ENCODE measurements at regions not wholly inside any gene's neighbourhood (a gene's known extent, or its start where the extent isn't known, plus 50 kb on each side); places are given as distances from the start of the nearest gene placed in this dataset.

DNA sequence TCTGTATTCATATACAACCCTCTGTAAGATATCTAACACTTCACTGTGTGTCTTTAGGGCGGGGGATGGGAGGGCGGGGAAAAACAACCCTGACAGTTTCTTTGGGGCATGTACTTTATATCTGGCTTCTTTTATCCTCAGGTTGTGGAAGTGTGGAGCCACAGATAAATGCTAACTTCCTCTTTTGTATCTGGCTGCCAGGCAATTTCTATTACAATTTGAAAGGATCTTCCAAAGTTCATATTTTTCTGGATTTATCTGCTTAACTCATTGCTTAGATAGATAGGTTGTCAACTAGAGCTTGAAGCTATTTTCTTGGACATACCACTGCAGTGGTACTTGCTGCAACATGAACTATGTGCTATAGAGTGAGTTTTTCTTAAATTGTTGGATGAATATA, 393.0 kb downstream of the LMO7 start (continued):
- TF ChIP-seq RNF2 (IDR thresholded peaks at IDR 0.05; ENCODE audit: borderline replicate concordance, low read depth, low read length, missing control alignments, poor library complexity, severe bottlenecking): no peak
- no peak for TF ChIP-seq CREB1 (IDR thresholded peaks at IDR 0.05)
- no peak for TF ChIP-seq POLR2A (IDR thresholded peaks at IDR 0.05; ENCODE audit: control extremely low read depth in 1 of 2, low read depth in 2 of 2, low read length in 2 of 2)
- TF ChIP-seq HDAC2 (IDR thresholded peaks at IDR 0.05; ENCODE audit: borderline replicate concordance in 1 of 2, low read depth in 2 of 2, low read length in 2 of 2): no peak
- TF ChIP-seq RFX5 (IDR thresholded peaks at IDR 0.05; ENCODE audit: borderline replicate concordance, low read depth, low read length): no peak
- no peak for TF ChIP-seq SAP30 (IDR thresholded peaks at IDR 0.05; ENCODE audit: insufficient read depth, insufficient replicate concordance, low read length)
- no peak for TF ChIP-seq RAD21 (IDR thresholded peaks at IDR 0.05 in 1 of 2, conservative IDR thresholded peaks at IDR 0.05 in 1 of 2; ENCODE audit: low read depth in 2 of 2, low read length in 2 of 2)
- TF ChIP-seq EGR1 (IDR thresholded peaks at IDR 0.05; ENCODE audit: borderline replicate concordance, low read depth, low read length): no peak

Data from H1 (cell line).